OCI-LY3 (cell line): ENCODE measurements at regions not wholly inside any gene's neighbourhood (a gene's known extent, or its start where the extent isn't known, plus 50 kb on each side); places are given as distances from the start of the nearest gene placed in this dataset.

Experiments
- H2AFZ ChIP-seq: fragments of 200-600, 300-600 bp; shearing (Covaris generic); 2 replicates; pipeline ENCODE4 v1.6.0; 2014; ENCODE audit warnings: antibody characterized with exemption, low read depth, low read length
- H3K27ac ChIP-seq: fragments of 200-600, 300-600 bp; sonication (generic); 2 replicates; pipeline ENCODE4 v1.5.1; 2014; ENCODE audit warnings: mild to moderate bottlenecking, low read length, moderate library complexity, mixed read lengths
- H3K27me3 ChIP-seq: fragments of 200-600, 300-600 bp; sonication (generic); 2 replicates; pipeline ENCODE4 v1.6.1; 2014; ENCODE audit warnings: low read depth, low read length, mixed read lengths
- H3K36me3 ChIP-seq: fragments of 200-600, 300-600 bp; sonication (generic); replicated peaks from 2 replicates; pipeline ENCODE3; 2014; ENCODE audit warnings: low read depth, low read length, mixed read lengths
- H3K4me1 ChIP-seq: fragments of 300-600, 200-600 bp; sonication (generic); 2 replicates; pipeline ENCODE4 v1.6.1; 2014; ENCODE audit warnings: low read length, mixed read lengths
- H3K4me2 ChIP-seq: fragments of 200-600, 300-600 bp; sonication (generic); 2 replicates; pipeline ENCODE4 v1.6.1; 2014; ENCODE audit warnings: low read length, mixed read lengths
- H3K4me3 ChIP-seq: fragments of 300-600, 200-600 bp; sonication (generic); 2 replicates; pipeline ENCODE4 v1.5.1; 2014; ENCODE audit warnings: antibody characterized with exemption, mild to moderate bottlenecking, low read length, moderate library complexity
- H3K79me2 ChIP-seq: fragments of 300-600, 200-600 bp; shearing (Covaris generic); 2 replicates; pipeline ENCODE4 v1.6.1; 2014; ENCODE audit warnings: mild to moderate bottlenecking, low read length, mixed read lengths
- H3K9ac ChIP-seq: fragments of 300-600, 200-600 bp; shearing (Covaris generic); 2 replicates; pipeline ENCODE4 v1.6.0; 2014; ENCODE audit warnings: mild to moderate bottlenecking, low read length, moderate library complexity
- H3K9me3 ChIP-seq: fragments of 200-600, 300-600 bp; shearing (Covaris generic); 2 replicates; pipeline ENCODE4 v1.6.1; 2014; ENCODE audit warnings: low read length, mixed read lengths; ENCODE audit not compliant: insufficient read depth
- H4K20me1 ChIP-seq: fragments of 200-600, 300-600 bp; sonication (generic); 2 replicates; pipeline ENCODE4 v1.6.1; 2016; ENCODE audit warnings: low read length, mixed read lengths; ENCODE audit not compliant: insufficient read depth
- EZH2phosphoT487 ChIP-seq: fragments of 200-600 bp; shearing (Covaris generic); IDR thresholded peaks from 2 replicates; pipeline ENCODE4 v1.6.1; 2018; ENCODE audit warnings: antibody characterized with exemption, mixed run types, low read depth
- TF ChIP-seq, protein P1 (sequence below): fragments of 200-600, 300-600 bp; sonication (generic); IDR thresholded peaks from 2 replicates; pipeline ENCODE4 v1.5.1; 2014; ENCODE audit warnings: antibody characterized with exemption, low read length, low read depth

DNA sequence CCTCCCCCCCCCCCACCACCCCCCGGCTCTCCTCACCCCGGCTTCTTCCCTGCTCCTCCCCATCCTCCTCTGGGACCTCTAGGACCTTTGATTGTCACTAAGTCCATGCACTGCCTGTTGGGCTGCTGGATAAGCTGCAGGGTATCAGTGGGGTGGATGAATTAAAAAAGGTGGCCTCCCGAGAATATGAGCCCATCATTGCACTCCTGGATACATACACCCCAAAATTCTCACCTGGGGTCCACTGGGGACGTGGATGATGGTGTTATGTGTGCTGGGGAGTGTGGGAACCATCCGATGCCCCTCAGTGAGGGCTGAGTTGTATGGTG, 88.8 kb downstream of the IRF8 start:
- H3K9ac ChIP-seq: peak overlapping the region; percentile 48; the same call in 1 of the 2 replicates
- H3K27ac ChIP-seq: peak overlapping the region; percentile 79
- peak overlapping the region; percentile 63 for H3K4me3 ChIP-seq
- 0 out of 2 replicates have a peak overlapping the region, but pooled peaks have one; percentile 56 for H2AFZ ChIP-seq
- H3K4me1 ChIP-seq: peaks cover 70% of the 10 kb centered on the region
- no peaks in the 10 kb centered on the region for H4K20me1 ChIP-seq
- peaks cover 12% of the 10 kb centered on the region; the same call in 1 of the 2 replicates for H3K27me3 ChIP-seq
- no peaks in the 10 kb centered on the region for H3K9me3 ChIP-seq
- H3K79me2 ChIP-seq: no peaks in the 10 kb centered on the region
- TF ChIP-seq, protein P1, sequence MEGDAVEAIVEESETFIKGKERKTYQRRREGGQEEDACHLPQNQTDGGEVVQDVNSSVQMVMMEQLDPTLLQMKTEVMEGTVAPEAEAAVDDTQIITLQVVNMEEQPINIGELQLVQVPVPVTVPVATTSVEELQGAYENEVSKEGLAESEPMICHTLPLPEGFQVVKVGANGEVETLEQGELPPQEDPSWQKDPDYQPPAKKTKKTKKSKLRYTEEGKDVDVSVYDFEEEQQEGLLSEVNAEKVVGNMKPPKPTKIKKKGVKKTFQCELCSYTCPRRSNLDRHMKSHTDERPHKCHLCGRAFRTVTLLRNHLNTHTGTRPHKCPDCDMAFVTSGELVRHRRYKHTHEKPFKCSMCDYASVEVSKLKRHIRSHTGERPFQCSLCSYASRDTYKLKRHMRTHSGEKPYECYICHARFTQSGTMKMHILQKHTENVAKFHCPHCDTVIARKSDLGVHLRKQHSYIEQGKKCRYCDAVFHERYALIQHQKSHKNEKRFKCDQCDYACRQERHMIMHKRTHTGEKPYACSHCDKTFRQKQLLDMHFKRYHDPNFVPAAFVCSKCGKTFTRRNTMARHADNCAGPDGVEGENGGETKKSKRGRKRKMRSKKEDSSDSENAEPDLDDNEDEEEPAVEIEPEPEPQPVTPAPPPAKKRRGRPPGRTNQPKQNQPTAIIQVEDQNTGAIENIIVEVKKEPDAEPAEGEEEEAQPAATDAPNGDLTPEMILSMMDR: peak; percentile 12
- no peak for TF ChIP-seq EZH2phosphoT487
- no peaks in the 10 kb centered on the region for H3K36me3 ChIP-seq
- H3K4me2 ChIP-seq: peak overlapping the region; percentile 88

DNA sequence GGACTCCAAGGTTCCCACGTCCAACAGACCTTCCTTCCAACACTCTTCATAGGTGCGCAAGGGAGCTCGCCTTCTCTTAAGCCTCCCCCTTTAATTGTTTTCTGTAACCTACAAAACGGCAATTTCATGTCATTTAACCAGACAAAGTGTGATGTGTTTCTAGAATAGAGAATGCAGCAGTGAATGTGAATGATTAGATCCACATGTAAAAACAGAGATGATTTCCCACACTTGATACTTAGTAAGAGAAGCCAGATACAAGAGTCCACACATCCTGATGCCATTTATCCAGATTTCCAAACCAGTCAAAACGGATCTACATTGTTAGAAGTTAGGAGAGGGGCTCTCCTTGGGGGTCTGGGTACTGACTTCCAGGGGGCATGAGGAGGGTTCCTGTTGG, 89.3 kb downstream of the IRF8 start:
- peak overlapping the region; percentile 63 for H3K4me3 ChIP-seq
- H3K9ac ChIP-seq: peak overlapping the region; percentile 48
- H3K27me3 ChIP-seq: peaks cover 12% of the 10 kb centered on the region; the same call in 1 of the 2 replicates
- no peaks in the 10 kb centered on the region for H3K9me3 ChIP-seq
- H3K4me2 ChIP-seq: peak overlapping the region; percentile 88
- H3K27ac ChIP-seq: peak overlapping the region; percentile 79
- TF ChIP-seq, protein P1: no peak
- TF ChIP-seq EZH2phosphoT487: no peak
- H3K79me2 ChIP-seq: no peaks in the 10 kb centered on the region
- no peaks in the 10 kb centered on the region for H4K20me1 ChIP-seq
- no peaks in the 10 kb centered on the region for H3K36me3 ChIP-seq
- H3K4me1 ChIP-seq: peaks cover 74% of the 10 kb centered on the region
- H2AFZ ChIP-seq: 0 out of 2 replicates have a peak overlapping the region, but pooled peaks have one; percentile 56

DNA sequence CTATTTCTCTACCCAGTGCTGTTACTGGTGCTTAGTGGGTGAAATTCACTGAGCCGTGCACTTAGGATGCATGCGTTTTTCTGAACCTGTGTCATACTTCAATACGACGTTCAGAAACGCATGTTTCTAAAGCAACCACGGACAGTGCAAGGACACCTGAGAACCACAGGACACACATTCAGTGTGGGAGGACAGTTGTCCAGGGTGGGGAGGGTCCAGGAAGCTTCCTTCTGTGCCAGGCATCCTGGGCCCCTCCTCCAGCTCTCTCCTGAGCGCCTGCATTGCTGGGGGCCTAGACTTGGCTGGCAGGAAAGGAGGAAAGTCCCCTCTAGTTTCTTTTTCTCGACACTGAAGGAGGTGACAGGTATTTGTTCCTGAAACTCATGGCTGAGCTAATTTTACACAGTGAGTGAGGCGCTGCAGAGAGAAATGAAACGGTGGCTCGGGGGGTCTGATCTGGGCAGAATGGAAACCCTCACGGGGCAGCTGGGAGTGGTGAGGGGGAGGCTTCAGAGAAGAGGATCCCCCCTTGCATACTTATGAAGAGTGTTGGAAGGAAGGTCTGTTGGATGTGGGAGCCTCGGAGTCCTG, 89.9 kb downstream of the IRF8 start:
- no peak for TF ChIP-seq EZH2phosphoT487
- TF ChIP-seq, protein P1: no peak
- Histone ChIP-seq H3K9me3 (no peaks in the 10 kb centered on the region), H3K27me3 (peaks cover 12% of the 10 kb centered on the region; the same call in 1 of the 2 replicates), H3K79me2 (no peaks in the 10 kb centered on the region), H3K4me1 (peaks cover 74% of the 10 kb centered on the region), H3K27ac (peak overlapping the region; percentile 79), H3K4me2 (peak overlapping the region; percentile 88), H3K36me3 (no peaks in the 10 kb centered on the region), H3K9ac (peak overlapping the region; percentile 48), H3K4me3 (peak overlapping the region; percentile 63), H2AFZ (no peak overlapping the region), H4K20me1 (no peaks in the 10 kb centered on the region)

DNA sequence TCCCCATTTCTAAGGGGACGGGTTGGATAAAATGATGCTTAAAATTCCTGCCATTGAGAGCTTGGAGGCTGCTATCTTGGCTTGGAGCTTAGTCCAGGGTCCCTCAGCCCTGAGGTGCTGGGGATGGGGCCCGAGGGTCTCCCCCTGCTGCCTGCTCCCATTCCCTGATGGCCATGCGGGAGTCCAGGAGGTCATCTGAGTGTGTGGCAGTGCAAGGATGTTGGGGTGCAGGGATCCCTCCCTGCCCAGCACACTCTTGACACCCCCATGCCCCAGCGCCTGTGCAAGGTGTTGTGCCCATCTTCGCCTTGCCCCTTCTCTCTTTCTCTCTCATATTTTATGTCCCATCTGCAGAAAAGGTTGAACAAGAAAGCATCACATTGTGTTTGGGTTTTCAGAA, 90.4 kb downstream of the IRF8 start:
- Histone ChIP-seq H3K36me3 (no peaks in the 10 kb centered on the region), H3K9ac (peak overlapping the region; percentile 48; the same call in 1 of the 2 replicates), H3K4me2 (peak overlapping the region; percentile 88), H3K4me3 (peak overlapping the region; percentile 63), H4K20me1 (no peaks in the 10 kb centered on the region), H3K9me3 (no peaks in the 10 kb centered on the region), H3K27me3 (peaks cover 12% of the 10 kb centered on the region; the same call in 1 of the 2 replicates), H3K4me1 (peaks cover 74% of the 10 kb centered on the region), H3K27ac (peak overlapping the region; percentile 79), H2AFZ (no peak overlapping the region), H3K79me2 (no peaks in the 10 kb centered on the region)
- TF ChIP-seq, protein P1: no peak
- no peak for TF ChIP-seq EZH2phosphoT487
